Neural cell (in vitro differentiated cells): ENCODE measurements at regions not wholly inside any gene's neighbourhood (a gene's known extent, or its start where the extent isn't known, plus 50 kb on each side); places are given as distances from the start of the nearest gene placed in this dataset.

Source experiments
- H2AFZ ChIP-seq: fragments of 200-600, 300-800 bp; sonication (generic), shearing (Covaris generic); 2 replicates; pipeline ENCODE4 v1.6.0; 2014; ENCODE audit warnings: low read depth, mild to moderate bottlenecking, antibody characterized with exemption, low read length, moderate library complexity
- H3F3A ChIP-seq: fragments of 200-600 bp; shearing (Covaris generic); 2 replicates; pipeline ENCODE4 v1.6.1; 2016; ENCODE audit warnings: mild to moderate bottlenecking, moderate library complexity, mixed read lengths, antibody characterized with exemption, low read length; ENCODE audit not compliant: insufficient read depth, poor library complexity, severe bottlenecking
- H3K27ac ChIP-seq: fragments of 200-600, 300-800 bp; sonication (generic), shearing (Covaris generic); 2 replicates; pipeline ENCODE4 v1.5.1; 2014; ENCODE audit warnings: mild to moderate bottlenecking, low read length, moderate library complexity
- H3K27me3 ChIP-seq: fragments of 300-800, 200-600 bp; sonication (generic), shearing (Covaris generic); 2 replicates; pipeline ENCODE4 v1.6.0; 2014; ENCODE audit warnings: mild to moderate bottlenecking, low read depth, low read length, moderate library complexity; ENCODE audit not compliant: insufficient read depth
- H3K36me3 ChIP-seq: fragments of 300-800, 200-600 bp; sonication (generic), shearing (Covaris generic); 2 replicates; pipeline ENCODE4 v1.5.1; 2014; ENCODE audit warnings: mild to moderate bottlenecking, antibody characterized with exemption, low read length, moderate library complexity; ENCODE audit not compliant: insufficient read depth
- H3K4me2 ChIP-seq: fragments of 300-800, 200-600 bp; sonication (generic), shearing (Covaris generic); 2 replicates; pipeline ENCODE4 v1.6.0; 2014; ENCODE audit warnings: mild to moderate bottlenecking, low read length
- H3K4me3 ChIP-seq: fragments of 300-800, 200-600 bp; sonication (generic), shearing (Covaris generic); 2 replicates; pipeline ENCODE4 v1.5.1; 2014; ENCODE audit warnings: mild to moderate bottlenecking, low read length, moderate library complexity
- H3K79me2 ChIP-seq: fragments of 200-600 bp; shearing (Covaris generic); replicated peaks from 2 replicates; pipeline ENCODE4 v1.6.0; 2014; ENCODE audit warnings: mild to moderate bottlenecking, low read length, moderate library complexity; ENCODE audit not compliant: insufficient read depth
- H3K9ac ChIP-seq: fragments of 300-800, 200-600 bp; sonication (generic), shearing (Covaris generic); 2 replicates; pipeline ENCODE4 v1.6.1; 2016; ENCODE audit warnings: mild to moderate bottlenecking, low read length, mixed read lengths
- H3K9me2 ChIP-seq: fragments of 200-600 bp; shearing (Covaris generic); 2 replicates; pipeline ENCODE4 v1.6.1; 2016; ENCODE audit warnings: mild to moderate bottlenecking, low read length, mixed read lengths; ENCODE audit not compliant: insufficient read depth
- H3K9me3 ChIP-seq: fragments of 200-600, 300-800 bp; sonication (generic), shearing (Covaris generic); 2 replicates; pipeline ENCODE4 v1.6.1; 2016; ENCODE audit warnings: mild to moderate bottlenecking, mixed run types, low read length, moderate library complexity, mixed read lengths
- H4K20me1 ChIP-seq: fragments of 200-600 bp; shearing (Covaris generic); 2 replicates; pipeline ENCODE4 v1.6.1; 2016; ENCODE audit warnings: mild to moderate bottlenecking, mixed run types; ENCODE audit not compliant: insufficient read depth
- CTCF ChIP-seq: fragments of 450-650 bp; IDR thresholded peaks from 2 replicates; pipeline ENCODE4 v1.5.1; 2014; ENCODE audit warnings: antibody characterized with exemption, mild to moderate bottlenecking, moderate library complexity; ENCODE audit not compliant: poor library complexity, severe bottlenecking
- EP300 ChIP-seq: fragments of 450-650 bp; conservative IDR thresholded peaks from 2 replicates; pipeline ENCODE4 v1.6.1; 2014; ENCODE audit warnings: antibody characterized with exemption, mild to moderate bottlenecking, moderate library complexity; ENCODE audit not compliant: poor library complexity, severe bottlenecking
- EZH2 ChIP-seq: fragments of 200-600, 300-800 bp; shearing (Covaris generic), sonication (generic); IDR thresholded peaks from 2 replicates; pipeline ENCODE4 v1.6.1; 2014; ENCODE audit warnings: antibody characterized with exemption, low read length, borderline replicate concordance, mild to moderate bottlenecking; ENCODE audit not compliant: insufficient read depth, poor library complexity, severe bottlenecking
- MXI1 ChIP-seq: fragments of 450-650 bp; conservative IDR thresholded peaks from 2 replicates; pipeline ENCODE4 v1.6.1; 2014; ENCODE audit warnings: antibody characterized with exemption, mild to moderate bottlenecking; ENCODE audit not compliant: poor library complexity, severe bottlenecking
- POLR2AphosphoS5 ChIP-seq: IDR thresholded peaks from 2 replicates; pipeline ENCODE4 v1.6.1; 2012
- RAD21 ChIP-seq: fragments of 450-650 bp; conservative IDR thresholded peaks from 2 replicates; pipeline ENCODE4 v1.6.1; 2014; ENCODE audit warnings: antibody characterized with exemption, mild to moderate bottlenecking, moderate library complexity
- REST ChIP-seq: IDR thresholded peaks from 2 replicates; pipeline ENCODE4 v1.6.1; 2012; ENCODE audit warnings: borderline replicate concordance
- SMC3 ChIP-seq: fragments of 450-650 bp; conservative IDR thresholded peaks from 2 replicates; pipeline ENCODE4 v1.6.1; 2014; ENCODE audit warnings: antibody characterized with exemption, mild to moderate bottlenecking, moderate library complexity; ENCODE audit not compliant: poor library complexity
- TAF1 ChIP-seq: IDR thresholded peaks from 2 replicates; pipeline ENCODE4 v1.6.1; 2012; ENCODE audit warnings: low read depth

GRCh38 chr4:152193059-152193458, 342.8 kb downstream of the FBXW7 start:
- Histone ChIP-seq H3K9me2 (no peaks in the 10 kb centered on the region), H3F3A (no peaks in the 10 kb centered on the region), H3K27ac (no peak overlapping the region), H3K4me2 (no peak overlapping the region), H3K9ac (no peak overlapping the region), H3K79me2 (no peaks in the 10 kb centered on the region), H2AFZ (no peak overlapping the region), H4K20me1 (no peaks in the 10 kb centered on the region), H3K36me3 (no peaks in the 10 kb centered on the region), H3K27me3 (no peaks in the 10 kb centered on the region), H3K9me3 (no peaks in the 10 kb centered on the region), H3K4me3 (no peak overlapping the region)
- no peak for TF ChIP-seq REST
- TF ChIP-seq CTCF = no peak
- TF ChIP-seq RAD21 = no peak
- no peak for TF ChIP-seq SMC3
- TF ChIP-seq EP300 = no peak
- no peak for TF ChIP-seq POLR2AphosphoS5
- no peak for TF ChIP-seq TAF1
- no peak for TF ChIP-seq EZH2
- TF ChIP-seq MXI1 = no peak

GRCh38 chr4:152190907-152191306, 345.0 kb downstream of the FBXW7 start:
- H3K9me2 ChIP-seq = no peaks in the 10 kb centered on the region
- H2AFZ ChIP-seq = no peak overlapping the region

More at GRCh38 chr4:152190907-152191306, 345.0 kb downstream of the FBXW7 start:
- TF ChIP-seq SMC3 (no peak), EZH2 (no peak), EP300 (no peak), MXI1 (no peak), CTCF (no peak), RAD21 (no peak), REST (no peak), POLR2AphosphoS5 (no peak), TAF1 (no peak)
- H3F3A ChIP-seq = no peaks in the 10 kb centered on the region
- H3K4me2 ChIP-seq = no peak overlapping the region
- no peak overlapping the region for H3K27ac ChIP-seq
- no peak overlapping the region for H3K4me3 ChIP-seq
- no peaks in the 10 kb centered on the region for H3K9me3 ChIP-seq
- no peaks in the 10 kb centered on the region for H4K20me1 ChIP-seq
- H3K27me3 ChIP-seq = no peaks in the 10 kb centered on the region
- H3K9ac ChIP-seq = no peak overlapping the region
- H3K79me2 ChIP-seq = no peaks in the 10 kb centered on the region
- no peaks in the 10 kb centered on the region for H3K36me3 ChIP-seq
